ENCODE measurements at regions not wholly inside any gene's neighbourhood (a gene's known extent, or its start where the extent isn't known, plus 50 kb on each side); places are given as distances from the start of the nearest gene placed in this dataset.

DNA sequence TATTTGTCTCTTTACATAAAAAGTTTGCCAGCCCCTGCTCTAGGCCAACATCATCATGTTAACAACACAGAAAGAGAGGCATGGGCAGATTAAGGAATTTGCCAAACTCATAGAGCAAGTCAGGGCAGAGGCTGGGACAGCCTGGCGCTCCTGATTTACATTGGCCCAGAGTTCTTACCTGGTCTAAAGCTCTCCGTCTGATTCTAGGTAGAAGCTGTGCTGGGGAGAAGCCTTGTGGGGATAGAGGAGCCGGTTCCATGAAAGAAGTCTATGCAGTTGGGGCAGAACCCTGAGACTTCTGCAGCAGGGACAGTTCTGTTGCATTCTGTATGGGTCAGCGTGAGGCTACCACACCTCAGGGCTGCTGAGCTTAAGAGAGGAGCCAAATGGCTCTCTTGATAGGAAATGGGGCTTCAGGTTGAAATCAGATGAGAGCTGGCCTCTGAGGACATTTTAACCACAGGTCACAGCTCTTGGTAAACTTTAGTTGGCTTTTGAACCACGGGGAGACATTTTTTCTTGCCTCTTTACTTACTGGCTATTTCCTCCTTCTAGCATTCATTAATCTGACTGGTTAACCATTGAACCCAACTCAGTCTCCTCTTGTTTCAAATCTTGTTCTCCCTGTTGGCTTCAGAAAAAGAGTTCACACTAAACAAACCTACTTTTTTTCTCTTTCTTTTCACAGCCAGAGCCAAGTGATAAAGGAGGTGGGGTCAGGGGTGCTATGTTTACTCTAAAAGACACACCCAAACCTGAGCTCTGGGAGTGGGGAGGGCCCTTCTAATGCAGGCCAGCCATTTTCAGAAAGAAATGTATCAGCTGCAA lies 250.7 kb downstream of the OPA1 start:
- 76 to 82% methylated on average over 5 of the region's 5 CpGs for WGBS, 2 donors
- intact Hi-C loops (cut with DNase I), result no loop called here

DNA sequence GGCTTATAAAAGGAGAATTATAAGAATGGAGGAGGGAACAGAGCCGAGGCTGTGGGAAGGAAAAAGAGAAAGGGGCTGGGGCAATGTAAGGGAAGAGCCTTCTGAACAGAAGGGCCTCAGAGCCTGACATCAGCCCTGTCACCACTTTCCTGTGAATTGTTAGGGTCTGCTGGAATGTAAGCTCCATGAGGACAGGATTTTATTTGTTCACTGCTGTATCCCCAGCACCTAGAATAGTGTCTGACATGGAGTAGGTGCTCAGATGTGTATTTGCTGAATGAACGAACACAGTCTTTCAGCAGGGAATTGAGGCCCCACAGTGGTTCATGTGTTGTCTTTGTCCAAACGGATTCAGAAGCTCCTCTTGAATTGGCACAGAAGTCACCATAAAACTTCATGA lies 251.5 kb downstream of the OPA1 start:
- ATAC-seq (ENCODE audit: low FRiP score), result no peak
- H3K27me3 ChIP-seq (ENCODE audit: control insufficient read depth in 1 of 2, insufficient read depth in 2 of 2, low read length in 1 of 2), result no peaks in the 10 kb centered on the region
- no peaks in the 10 kb centered on the region for H3K4me1 ChIP-seq (ENCODE audit: control insufficient read depth in 1 of 2, insufficient read depth in 2 of 2, low read length in 2 of 2)
- no peak overlapping the region for H3K27ac ChIP-seq (ENCODE audit: low read depth in 1 of 2, low read length in 2 of 2)
- WGBS, 2 donors, result 92 to 95% methylated on average over 3 of the region's 3 CpGs
- no peaks in the 10 kb centered on the region for H3K36me3 ChIP-seq (ENCODE audit: control insufficient read depth in 1 of 2, insufficient read depth in 2 of 2, low read length in 1 of 2)
- no peak for DNase-seq
- no peak overlapping the region for H3K4me3 ChIP-seq (ENCODE audit: low read length in 2 of 2)
- H3K9me3 ChIP-seq (ENCODE audit: control insufficient read depth, low read length), result no peaks in the 10 kb centered on the region
- intact Hi-C loops (cut with DNase I), result no loop called here

More for the DNA sequence above, 250.7 kb downstream of the OPA1 start:
- no peak for DNase-seq
- Histone ChIP-seq H3K27me3 (ENCODE audit: control insufficient read depth in 1 of 2, insufficient read depth in 2 of 2, low read length in 1 of 2) (no peaks in the 10 kb centered on the region), H3K9me3 (ENCODE audit: control insufficient read depth, low read length) (no peaks in the 10 kb centered on the region), H3K27ac (ENCODE audit: low read depth in 1 of 2, low read length in 2 of 2) (no peak overlapping the region), H3K4me1 (ENCODE audit: control insufficient read depth in 1 of 2, insufficient read depth in 2 of 2, low read length in 2 of 2) (no peaks in the 10 kb centered on the region), H3K36me3 (ENCODE audit: control insufficient read depth in 1 of 2, insufficient read depth in 2 of 2, low read length in 1 of 2) (no peaks in the 10 kb centered on the region), H3K4me3 (ENCODE audit: low read length in 2 of 2) (no peak overlapping the region)
- no peak for ATAC-seq (ENCODE audit: low FRiP score)

DNA sequence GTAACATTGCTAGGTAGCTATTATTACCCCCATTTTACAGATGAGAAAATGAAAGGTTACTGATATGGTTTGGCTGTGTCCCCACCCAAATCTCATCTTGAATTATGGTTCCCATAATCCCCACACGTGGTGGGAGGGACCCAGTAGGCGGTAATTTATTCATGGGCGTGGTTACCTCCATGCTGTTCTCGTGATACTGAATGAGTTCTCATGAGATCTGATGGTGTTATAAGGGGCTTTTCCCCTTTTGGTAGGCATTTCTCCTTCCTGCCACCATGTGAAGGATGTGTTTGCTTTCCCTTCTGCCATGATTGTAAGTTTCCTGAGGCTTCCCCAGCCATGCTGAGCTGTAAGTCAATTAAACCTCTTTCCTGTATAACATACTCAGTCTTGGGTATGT lies 252.1 kb downstream of the OPA1 start:
- Histone ChIP-seq H3K36me3 (ENCODE audit: control insufficient read depth in 1 of 2, insufficient read depth in 2 of 2, low read length in 1 of 2) (no peaks in the 10 kb centered on the region), H3K27me3 (ENCODE audit: control insufficient read depth in 1 of 2, insufficient read depth in 2 of 2, low read length in 1 of 2) (no peaks in the 10 kb centered on the region), H3K4me3 (ENCODE audit: low read length in 2 of 2) (no peak overlapping the region), H3K9me3 (ENCODE audit: control insufficient read depth, low read length) (no peaks in the 10 kb centered on the region), H3K4me1 (ENCODE audit: control insufficient read depth in 1 of 2, insufficient read depth in 2 of 2, low read length in 2 of 2) (no peaks in the 10 kb centered on the region), H3K27ac (ENCODE audit: low read depth in 1 of 2, low read length in 2 of 2) (no peak overlapping the region)
- ATAC-seq (ENCODE audit: low FRiP score) (no peak), DNase-seq (no peak)
- intact Hi-C loops (cut with DNase I), result no loop called here
- WGBS, 2 donors, result 92 to 93% methylated on average over 4 of the region's 4 CpGs

DNA sequence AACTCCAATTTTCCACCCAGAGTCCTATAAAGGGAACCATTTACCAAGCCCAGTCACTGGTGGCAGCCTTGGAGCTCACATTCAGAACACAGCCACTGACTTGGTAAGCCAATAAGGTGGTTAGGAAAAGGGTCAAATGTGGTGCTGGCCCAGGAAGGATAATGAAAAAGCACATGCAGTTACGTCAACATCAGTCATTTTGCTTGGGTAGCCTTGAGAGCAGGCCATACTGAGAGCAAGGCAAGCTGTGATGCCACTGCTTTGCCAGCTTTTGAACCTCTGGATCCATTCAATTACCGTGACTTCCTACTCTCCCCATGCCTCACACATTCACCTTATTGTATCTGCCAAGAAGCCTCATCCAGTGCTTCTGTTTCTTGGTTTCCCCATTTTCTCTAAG lies 253.6 kb downstream of the OPA1 start:
- WGBS, 2 donors, result 92 to 97% methylated on average over 2 of the region's 2 CpGs
- intact Hi-C loops (cut with DNase I), result no loop called here
- H3K36me3 ChIP-seq (ENCODE audit: control insufficient read depth in 1 of 2, insufficient read depth in 2 of 2, low read length in 1 of 2), result no peaks in the 10 kb centered on the region
- no peak overlapping the region for H3K4me3 ChIP-seq (ENCODE audit: low read length in 2 of 2)
- H3K9me3 ChIP-seq (ENCODE audit: control insufficient read depth, low read length), result no peaks in the 10 kb centered on the region
- H3K4me1 ChIP-seq (ENCODE audit: control insufficient read depth in 1 of 2, insufficient read depth in 2 of 2, low read length in 2 of 2), result peaks cover 0 to 3% of the 10 kb centered on the region in 2 donors
- ATAC-seq (ENCODE audit: low FRiP score) (no peak), DNase-seq (no peak)
- no peaks in the 10 kb centered on the region for H3K27me3 ChIP-seq (ENCODE audit: control insufficient read depth in 1 of 2, insufficient read depth in 2 of 2, low read length in 1 of 2)
- no peak overlapping the region for H3K27ac ChIP-seq (ENCODE audit: low read depth in 1 of 2, low read length in 2 of 2)

DNA sequence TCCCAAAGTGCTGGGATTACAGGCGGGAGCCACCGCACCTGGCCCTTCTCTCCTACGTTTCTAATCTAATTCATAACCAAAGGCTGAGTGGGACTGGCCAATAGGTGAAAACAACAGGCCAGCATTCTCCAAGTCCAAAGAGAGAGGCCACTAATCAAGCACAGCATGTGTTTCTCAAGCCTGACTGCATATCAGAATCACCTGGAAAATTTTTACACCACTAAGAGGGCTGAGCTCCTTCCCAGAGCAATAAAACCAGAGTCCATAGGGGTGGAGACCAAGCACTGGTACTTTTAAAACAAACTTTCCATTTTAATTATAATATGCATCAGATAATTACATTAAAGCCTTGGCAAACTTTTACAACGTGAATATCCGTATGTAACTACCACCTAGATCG lies 254.4 kb downstream of the OPA1 start:
- 93 to 96% methylated on average over 6 of the region's 6 CpGs for WGBS, 2 donors
- DNase-seq, result no peak

DNA sequence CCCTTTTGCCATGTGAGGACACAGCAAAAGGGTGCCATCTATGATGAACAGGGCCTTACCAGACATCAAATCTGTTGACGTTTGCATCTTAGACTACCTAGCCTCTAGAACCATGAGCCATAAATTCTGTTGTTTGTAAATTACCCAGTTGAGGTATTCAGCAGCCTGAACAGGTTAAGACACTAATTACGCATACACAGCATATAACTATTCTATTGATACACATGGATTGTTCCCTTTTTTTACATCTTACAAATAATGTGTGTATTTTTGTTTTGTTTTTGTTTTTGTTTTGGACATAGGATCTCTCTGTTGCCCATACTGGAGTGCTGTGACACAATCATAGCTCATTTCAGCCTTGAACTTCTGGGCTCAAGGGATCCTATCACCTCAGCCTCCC lies 255.5 kb downstream of the OPA1 start:
- ATAC-seq (ENCODE audit: low FRiP score) (no peak), DNase-seq (no peak)
- Histone ChIP-seq H3K9me3 (ENCODE audit: control insufficient read depth, low read length) (no peaks in the 10 kb centered on the region), H3K4me3 (ENCODE audit: low read length in 2 of 2) (no peak overlapping the region), H3K27me3 (ENCODE audit: control insufficient read depth in 1 of 2, insufficient read depth in 2 of 2, low read length in 1 of 2) (no peaks in the 10 kb centered on the region), H3K36me3 (ENCODE audit: control insufficient read depth in 1 of 2, insufficient read depth in 2 of 2, low read length in 1 of 2) (no peaks in the 10 kb centered on the region), H3K27ac (ENCODE audit: low read depth in 1 of 2, low read length in 2 of 2) (no peak overlapping the region), H3K4me1 (ENCODE audit: control insufficient read depth in 1 of 2, insufficient read depth in 2 of 2, low read length in 2 of 2) (peaks cover 0 to 3% of the 10 kb centered on the region in 2 donors)
- 97 to 98% methylated on average over 2 of the region's 2 CpGs for WGBS, 2 donors
- intact Hi-C loops (cut with DNase I), result no loop called here

More for the DNA sequence above, 254.4 kb downstream of the OPA1 start:
- no peaks in the 10 kb centered on the region for H3K27me3 ChIP-seq (ENCODE audit: control insufficient read depth in 1 of 2, insufficient read depth in 2 of 2, low read length in 1 of 2)
- no peak overlapping the region for H3K27ac ChIP-seq (ENCODE audit: low read depth in 1 of 2, low read length in 2 of 2)
- no peak for ATAC-seq (ENCODE audit: low FRiP score)
- no peaks in the 10 kb centered on the region for H3K9me3 ChIP-seq (ENCODE audit: control insufficient read depth, low read length)
- no peak overlapping the region for H3K4me3 ChIP-seq (ENCODE audit: low read length in 2 of 2)
- H3K36me3 ChIP-seq (ENCODE audit: control insufficient read depth in 1 of 2, insufficient read depth in 2 of 2, low read length in 1 of 2), result no peaks in the 10 kb centered on the region
- intact Hi-C loops (cut with DNase I), result no loop called here
- H3K4me1 ChIP-seq (ENCODE audit: control insufficient read depth in 1 of 2, insufficient read depth in 2 of 2, low read length in 2 of 2), result peaks cover 0 to 3% of the 10 kb centered on the region in 2 donors

DNA sequence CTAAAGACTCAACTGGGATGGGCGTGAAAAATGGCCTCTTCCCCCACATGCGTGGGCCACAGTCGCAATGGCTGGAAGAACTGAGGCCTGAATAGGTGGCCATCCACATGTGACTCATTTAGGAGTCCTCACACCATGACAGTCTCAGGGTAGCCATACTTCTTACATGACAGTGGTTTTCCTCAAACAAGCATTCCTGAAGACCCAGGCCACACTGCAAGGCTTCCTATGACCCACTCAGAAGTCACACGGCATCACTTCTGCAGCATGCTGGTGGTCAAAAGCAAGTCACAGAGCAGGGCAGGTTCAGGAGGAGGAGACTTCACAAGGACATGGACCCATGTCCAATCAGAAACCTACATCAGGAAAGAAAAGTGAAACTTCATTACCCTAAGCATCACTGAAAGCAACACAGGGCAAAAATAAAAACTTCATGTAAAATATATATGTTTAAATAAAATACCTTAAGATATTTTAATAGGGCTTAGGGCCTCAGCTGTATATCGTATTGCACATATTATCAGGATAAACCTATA lies 257.1 kb downstream of the OPA1 start:
- 97 to 98% methylated on average over 5 of the region's 5 CpGs for WGBS, 2 donors
- no peaks in the 10 kb centered on the region for H3K36me3 ChIP-seq (ENCODE audit: control insufficient read depth in 1 of 2, insufficient read depth in 2 of 2, low read length in 1 of 2)
- no peak overlapping the region for H3K4me3 ChIP-seq (ENCODE audit: low read length in 2 of 2)
- DNase-seq, result no peak
- H3K27me3 ChIP-seq (ENCODE audit: control insufficient read depth in 1 of 2, insufficient read depth in 2 of 2, low read length in 1 of 2), result no peaks in the 10 kb centered on the region
- ATAC-seq (ENCODE audit: low FRiP score), result no peak
- H3K9me3 ChIP-seq (ENCODE audit: control insufficient read depth, low read length), result no peaks in the 10 kb centered on the region
- peaks cover 0 to 3% of the 10 kb centered on the region in 2 donors for H3K4me1 ChIP-seq (ENCODE audit: control insufficient read depth in 1 of 2, insufficient read depth in 2 of 2, low read length in 2 of 2)
- intact Hi-C loops (cut with DNase I), result no loop called here
- no peak overlapping the region for H3K27ac ChIP-seq (ENCODE audit: low read depth in 1 of 2, low read length in 2 of 2)

DNA sequence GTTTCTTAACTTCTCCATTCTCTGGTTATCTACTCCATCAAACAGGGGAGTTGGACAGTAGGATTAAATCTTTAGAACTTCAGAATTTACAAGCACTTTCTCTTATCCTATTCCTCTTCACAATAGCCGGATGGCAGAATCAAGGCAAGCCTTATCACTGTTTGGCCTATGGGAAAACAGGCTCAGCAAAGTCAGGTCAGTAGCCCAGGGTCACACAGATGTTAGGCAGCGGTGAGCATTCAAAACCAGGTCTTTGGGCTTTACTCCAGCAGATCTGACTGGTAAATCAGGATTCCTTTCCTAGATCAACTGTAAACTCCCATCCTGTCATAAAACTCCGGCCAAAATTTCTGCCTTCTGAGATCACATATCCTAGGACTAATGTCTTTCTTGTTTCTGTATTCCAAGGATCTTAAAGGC lies 258.4 kb downstream of the OPA1 start:
- no peaks in the 10 kb centered on the region for H3K27me3 ChIP-seq (ENCODE audit: control insufficient read depth in 1 of 2, insufficient read depth in 2 of 2, low read length in 1 of 2)
- H3K36me3 ChIP-seq (ENCODE audit: control insufficient read depth in 1 of 2, insufficient read depth in 2 of 2, low read length in 1 of 2), result no peaks in the 10 kb centered on the region
- no peaks in the 10 kb centered on the region for H3K9me3 ChIP-seq (ENCODE audit: control insufficient read depth, low read length)
- intact Hi-C loops (cut with DNase I), result no loop called here
- DNase-seq (no peak), ATAC-seq (ENCODE audit: low FRiP score) (no peak)
- no peak overlapping the region for H3K4me3 ChIP-seq (ENCODE audit: low read length in 2 of 2)
- 82 to 83% methylated on average over 3 of the region's 3 CpGs for WGBS, 2 donors
- peaks cover 0 to 3% of the 10 kb centered on the region in 2 donors for H3K4me1 ChIP-seq (ENCODE audit: control insufficient read depth in 1 of 2, insufficient read depth in 2 of 2, low read length in 2 of 2)
- H3K27ac ChIP-seq (ENCODE audit: low read depth in 1 of 2, low read length in 2 of 2), result no peak overlapping the region

Data from aorta (tissue), 5 donors.